Esophagus muscularis mucosa (tissue), 4 donors: ENCODE measurements at regions not wholly inside any gene's neighbourhood (a gene's known extent, or its start where the extent isn't known, plus 50 kb on each side); places are given as distances from the start of the nearest gene placed in this dataset.

Source experiments
- DNase-seq: peaks from one replicate; pipeline ENCODE4 v3.0.0-alpha.2; 2017; ENCODE audit errors: extremely low spot score
- H3K27ac ChIP-seq, 4 donors: fragments of 200-600 bp; sonication (generic); replicated peaks in 1 of 4; 1 replicate in 3 of 4; 2 replicates in 1 of 4; pipeline ENCODE4 v1.5.1; 2016 to 2019; ENCODE audit warnings: mild to moderate bottlenecking in 1 of 4
- H3K27me3 ChIP-seq, 4 donors: fragments of 200-600 bp; sonication (generic); one replicate each; pipeline versions ENCODE4 v1.5.1 to v1.6.0; 2016 to 2019
- H3K36me3 ChIP-seq, 4 donors: fragments of 200-600 bp; sonication (generic); one replicate each; pipeline ENCODE4 v1.5.1; 2016 to 2019
- H3K4me1 ChIP-seq, 4 donors: fragments of 200-600 bp; sonication (generic); one replicate each; pipeline ENCODE4 v1.5.1; 2016 to 2019
- H3K4me3 ChIP-seq, 4 donors: fragments of 200-600 bp; sonication (generic); 1 replicate in 2 of 4; 2 replicates in 2 of 4; pipeline ENCODE4 v1.5.1; 2016 to 2019; ENCODE audit warnings: mild to moderate bottlenecking in 4 of 4, moderate library complexity in 1 of 4
- H3K9me3 ChIP-seq, 4 donors: fragments of 200-600 bp; sonication (generic); 1 replicate in 3 of 4; 2 replicates in 1 of 4; pipeline ENCODE4 v1.5.1; 2016 to 2019
- EP300 ChIP-seq: sonication (generic); formaldehyde crosslinking; IDR thresholded peaks from one replicate; pipeline ENCODE4 v1.6.1; 2017; ENCODE audit warnings: antibody characterized with exemption
- POLR2A ChIP-seq: fragments of 450-650 bp; IDR thresholded peaks from one replicate; pipeline ENCODE4 v1.6.1; 2017; ENCODE audit warnings: antibody characterized with exemption, moderate library complexity, mild to moderate bottlenecking, low read depth
- POLR2AphosphoS5 ChIP-seq, 2 donors: sonication (generic); formaldehyde crosslinking; IDR thresholded peaks; one replicate each; pipeline ENCODE4 v1.6.1; 2017; ENCODE audit warnings: antibody characterized with exemption in 2 of 2
- WGBS: methylation state at CpG from one replicate; pipeline ENCODE4 v1.1.5; 2018; 5-methylcytosine and 5-hydroxymethylcytosine counted together
- intact Hi-C: fragments of 100-400 bp; cut with DNase I; formaldehyde crosslinking; loops from one replicate; pipeline ENCODE4 v1.15.1; 2023
- TF ChIP-seq, protein P1 (sequence below), 3 experiments: fragments of 200-600 bp in 2 of 3; fragments of 450-650 bp in 1 of 3; sonication (generic) in 2 of 3; IDR thresholded peaks; one replicate each; pipeline ENCODE4 v1.5.1; 2017 to 2019; ENCODE audit warnings: antibody characterized with exemption in 3 of 3, mild to moderate bottlenecking in 2 of 3, moderate library complexity in 1 of 3

DNA sequence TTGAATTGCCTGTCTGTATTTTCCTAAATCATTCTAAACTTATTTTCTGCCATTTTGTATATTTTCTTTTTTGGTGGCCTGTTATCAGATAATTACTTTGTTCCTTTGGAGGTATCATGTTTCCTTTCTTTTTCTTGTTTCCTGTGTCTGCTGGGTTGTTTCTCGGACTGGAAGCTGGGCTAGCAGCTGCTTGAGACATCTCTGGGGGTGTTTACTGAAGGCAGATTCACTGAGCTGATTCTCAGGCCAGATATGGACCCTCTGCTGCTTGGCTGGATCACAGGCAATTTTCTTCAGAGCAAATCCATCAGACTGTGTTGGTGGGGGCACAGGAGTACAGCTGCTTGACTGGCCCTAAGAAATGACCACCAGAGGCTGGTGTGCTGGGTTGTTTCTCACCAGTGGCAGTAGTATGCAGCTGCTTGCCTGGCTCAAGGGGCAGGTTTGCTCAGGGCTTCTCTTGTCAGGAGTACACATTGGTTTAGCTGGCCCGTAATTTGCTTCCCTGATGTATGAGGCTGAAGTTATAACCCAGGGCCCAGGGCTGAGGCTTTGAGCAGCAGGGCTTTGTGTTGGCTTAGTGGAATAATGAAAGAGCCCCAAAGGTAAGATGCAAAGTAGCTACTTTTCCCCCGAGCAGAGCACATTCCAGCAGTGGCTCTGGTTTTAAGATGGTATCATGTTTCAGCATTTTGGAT lies 680.6 kb downstream of the TECRL start:
- DNase-seq: no peak
- Histone ChIP-seq H3K27ac (no peak overlapping the region), H3K27me3 (no peaks in the 10 kb centered on the region), H3K36me3 (no peaks in the 10 kb centered on the region), H3K4me3 (no peak overlapping the region), H3K9me3 (no peaks in the 10 kb centered on the region), H3K4me1 (no peaks in the 10 kb centered on the region)
- intact Hi-C loops: no loop called here
- WGBS: 45% methylated on average over 3 of the region's 3 CpGs
- no peak for TF ChIP-seq POLR2AphosphoS5 (IDR thresholded peaks at IDR 0.05)
- TF ChIP-seq EP300: no peak

DNA sequence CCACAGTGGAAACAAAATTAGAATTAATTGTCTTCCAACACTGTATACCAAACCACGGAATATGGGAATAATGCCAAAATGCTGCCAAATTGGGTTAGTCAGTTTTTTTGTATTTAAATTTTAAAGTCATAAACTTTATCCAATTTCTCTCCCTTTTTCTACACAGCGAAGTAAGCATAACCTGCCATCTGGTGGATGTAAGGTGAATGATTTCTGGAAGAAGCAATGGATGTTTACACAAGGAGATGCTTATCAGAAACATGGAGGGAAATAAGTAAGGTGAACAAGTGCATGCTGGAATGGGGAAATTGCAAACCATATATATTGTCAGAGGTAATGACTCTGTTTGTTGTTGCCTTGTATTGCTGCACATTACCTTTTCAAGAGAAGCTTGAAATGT lies 691.9 kb downstream of the TECRL start:
- no peaks in the 10 kb centered on the region for H3K27me3 ChIP-seq
- H3K36me3 ChIP-seq: no peaks in the 10 kb centered on the region
- no peak overlapping the region for H3K27ac ChIP-seq
- WGBS: 28% methylated on average over 2 of the region's 2 CpGs
- DNase-seq: no peak
- intact Hi-C loops: no loop called here
- no peaks in the 10 kb centered on the region for H3K9me3 ChIP-seq
- TF ChIP-seq POLR2AphosphoS5 (IDR thresholded peaks at IDR 0.05): no peak
- no peak for TF ChIP-seq EP300
- no peak for TF ChIP-seq POLR2A
- TF ChIP-seq, protein P1, sequence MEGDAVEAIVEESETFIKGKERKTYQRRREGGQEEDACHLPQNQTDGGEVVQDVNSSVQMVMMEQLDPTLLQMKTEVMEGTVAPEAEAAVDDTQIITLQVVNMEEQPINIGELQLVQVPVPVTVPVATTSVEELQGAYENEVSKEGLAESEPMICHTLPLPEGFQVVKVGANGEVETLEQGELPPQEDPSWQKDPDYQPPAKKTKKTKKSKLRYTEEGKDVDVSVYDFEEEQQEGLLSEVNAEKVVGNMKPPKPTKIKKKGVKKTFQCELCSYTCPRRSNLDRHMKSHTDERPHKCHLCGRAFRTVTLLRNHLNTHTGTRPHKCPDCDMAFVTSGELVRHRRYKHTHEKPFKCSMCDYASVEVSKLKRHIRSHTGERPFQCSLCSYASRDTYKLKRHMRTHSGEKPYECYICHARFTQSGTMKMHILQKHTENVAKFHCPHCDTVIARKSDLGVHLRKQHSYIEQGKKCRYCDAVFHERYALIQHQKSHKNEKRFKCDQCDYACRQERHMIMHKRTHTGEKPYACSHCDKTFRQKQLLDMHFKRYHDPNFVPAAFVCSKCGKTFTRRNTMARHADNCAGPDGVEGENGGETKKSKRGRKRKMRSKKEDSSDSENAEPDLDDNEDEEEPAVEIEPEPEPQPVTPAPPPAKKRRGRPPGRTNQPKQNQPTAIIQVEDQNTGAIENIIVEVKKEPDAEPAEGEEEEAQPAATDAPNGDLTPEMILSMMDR (IDR thresholded peaks at IDR 0.05): no peak
- no peak overlapping the region for H3K4me3 ChIP-seq
- H3K4me1 ChIP-seq: no peaks in the 10 kb centered on the region

DNA sequence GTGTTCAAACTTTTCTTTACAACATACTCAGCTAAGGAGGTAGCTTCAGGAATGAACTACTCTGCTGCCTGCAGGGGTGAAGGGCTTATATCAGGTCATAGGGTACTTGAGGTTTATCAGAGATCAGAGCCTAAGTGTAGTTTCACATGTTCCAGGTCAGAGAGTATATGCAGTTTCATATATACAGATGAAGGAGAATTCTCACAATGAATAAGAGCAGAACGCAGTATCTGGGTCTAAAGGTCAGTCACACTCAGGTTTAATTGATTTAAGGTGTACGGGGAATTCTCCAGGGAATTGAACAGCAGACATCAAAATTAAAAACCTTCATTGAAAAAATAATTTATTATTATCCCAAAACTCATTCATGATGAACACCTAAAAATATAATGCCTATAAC lies 700.6 kb downstream of the TECRL start:
- H3K27me3 ChIP-seq: no peaks in the 10 kb centered on the region
- no peak overlapping the region for H3K27ac ChIP-seq
- DNase-seq: no peak
- no peaks in the 10 kb centered on the region for H3K9me3 ChIP-seq
- H3K4me3 ChIP-seq: no peak overlapping the region
- intact Hi-C loops: no loop called here
- no peaks in the 10 kb centered on the region for H3K4me1 ChIP-seq
- no peak for TF ChIP-seq POLR2AphosphoS5 (IDR thresholded peaks at IDR 0.05)
- TF ChIP-seq EP300: no peak
- TF ChIP-seq POLR2A: no peak
- TF ChIP-seq, protein P1 (IDR thresholded peaks at IDR 0.05): no peak
- no peaks in the 10 kb centered on the region for H3K36me3 ChIP-seq
- WGBS: 60% methylated on average over 2 of the region's 2 CpGs

DNA sequence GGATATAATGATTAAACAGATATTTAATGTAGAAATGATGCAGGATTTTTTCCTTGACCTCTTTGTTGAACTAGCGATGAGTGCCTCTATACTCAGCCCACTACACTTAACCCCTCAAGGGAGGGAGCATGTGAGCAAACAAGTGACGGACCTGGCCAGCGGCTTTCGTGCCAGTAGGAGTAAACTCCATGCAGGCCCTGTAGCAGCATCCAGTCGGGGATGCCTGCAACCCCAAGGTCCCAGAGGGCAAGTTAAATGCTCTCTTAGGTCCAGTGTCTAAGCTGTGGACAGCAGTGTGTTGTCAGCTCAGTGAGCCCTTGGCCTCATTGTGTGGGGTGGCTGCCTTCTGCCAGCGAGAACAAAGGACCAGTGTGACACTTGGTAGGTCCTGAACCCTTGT lies 708.7 kb downstream of the TECRL start:
- TF ChIP-seq, protein P1 (IDR thresholded peaks at IDR 0.05): no peak
- no peak for TF ChIP-seq POLR2A
- no peak for TF ChIP-seq POLR2AphosphoS5 (IDR thresholded peaks at IDR 0.05)
- no peak for TF ChIP-seq EP300
- DNase-seq: no peak
- Histone ChIP-seq H3K4me3 (no peak overlapping the region), H3K4me1 (no peaks in the 10 kb centered on the region), H3K27me3 (no peaks in the 10 kb centered on the region), H3K9me3 (no peaks in the 10 kb centered on the region), H3K36me3 (no peaks in the 10 kb centered on the region), H3K27ac (no peak overlapping the region)
- WGBS: 89% methylated on average over 6 of the region's 6 CpGs
- intact Hi-C loops: no loop called here

DNA sequence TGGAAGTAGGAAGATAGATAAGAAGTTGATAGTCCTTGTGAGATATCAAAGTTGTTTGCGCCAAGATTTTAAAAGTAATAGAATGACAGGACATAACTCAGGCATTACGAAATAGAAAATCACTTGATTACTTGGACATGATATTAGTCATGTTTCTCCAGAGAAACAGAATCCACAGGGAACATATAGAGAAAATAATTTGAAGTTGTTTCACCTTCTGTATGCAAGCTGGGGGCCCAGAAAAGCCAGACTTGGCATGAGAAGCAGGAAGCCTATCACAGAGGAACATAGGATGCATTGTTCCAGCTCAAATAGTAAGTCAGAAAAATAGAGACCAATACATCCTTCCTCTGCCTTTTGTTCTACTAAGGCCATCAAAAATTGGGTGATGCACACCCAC lies 715.9 kb downstream of the TECRL start:
- H3K4me1 ChIP-seq: no peaks in the 10 kb centered on the region
- H3K27me3 ChIP-seq: no peaks in the 10 kb centered on the region
- no peaks in the 10 kb centered on the region for H3K9me3 ChIP-seq
- WGBS: 72% methylated on average over 2 of the region's 2 CpGs
- no peak overlapping the region for H3K27ac ChIP-seq
- H3K4me3 ChIP-seq: no peak overlapping the region
- TF ChIP-seq, protein P1 (IDR thresholded peaks at IDR 0.05): no peak
- TF ChIP-seq POLR2A (no peak), EP300 (no peak), POLR2AphosphoS5 (IDR thresholded peaks at IDR 0.05) (no peak)
- no peak for DNase-seq
- no peaks in the 10 kb centered on the region for H3K36me3 ChIP-seq
- intact Hi-C loops: no loop called here
